OCI-LY7 (cell line): ENCODE measurements at regions not wholly inside any gene's neighbourhood (a gene's known extent, or its start where the extent isn't known, plus 50 kb on each side); places are given as distances from the start of the nearest gene placed in this dataset.

ENCODE experiments used
- BruUV-seq: library from RNA; stranded (reverse); fragments of 400-500 nt; replicated peaks from 2 replicates; lab custom pipeline; 2021; lab: Mats Ljungman, UMichigan
- CTCF ChIA-PET: fragments of 300-600 bp; sonication (Branson Sonifier 250); formaldehyde crosslinking; loops from one replicate; lab custom pipeline; 2022; ENCODE audit warnings: antibody characterized with exemption; ENCODE audit not compliant: unreplicated experiment; lab: Charles Lee
- POLR2A ChIA-PET: fragments of 300-600 bp; sonication (Branson Sonifier 250); formaldehyde crosslinking; loops from one replicate; lab custom pipeline; 2022; ENCODE audit warnings: antibody characterized with exemption; lab: Charles Lee
- DNase-seq: peaks from one replicate; pipeline ENCODE4 v3.0.0-alpha.2; 2015; ENCODE audit warnings: low spot score
- H2AFZ ChIP-seq: fragments of 200-600 bp; sonication (generic), shearing (Covaris generic); 2 replicates; pipeline ENCODE4 v1.6.1; 2014; ENCODE audit warnings: mild to moderate bottlenecking, antibody characterized with exemption, low read length, moderate library complexity
- H3K27ac ChIP-seq: fragments of 200-600 bp; sonication (generic); 2 replicates; pipeline ENCODE4 v1.5.1; 2014; ENCODE audit warnings: mixed run types, low read depth, mild to moderate bottlenecking, moderate library complexity, low read length, inconsistent platforms; ENCODE audit not compliant: poor library complexity, severe bottlenecking
- H3K36me3 ChIP-seq: fragments of 200-600 bp; sonication (generic); 2 replicates; pipeline ENCODE4 v1.6.1; 2014; ENCODE audit warnings: mild to moderate bottlenecking, antibody characterized with exemption, low read length, moderate library complexity, mixed read lengths; ENCODE audit not compliant: insufficient read depth
- H3K4me1 ChIP-seq: fragments of 200-600 bp; sonication (generic); 2 replicates; pipeline ENCODE4 v1.5.1; 2014; ENCODE audit warnings: mild to moderate bottlenecking, low read length; ENCODE audit not compliant: insufficient read depth, poor library complexity, severe bottlenecking
- H3K4me2 ChIP-seq: fragments of 200-600 bp; sonication (generic); 2 replicates; pipeline ENCODE4 v1.6.1; 2014; ENCODE audit warnings: mild to moderate bottlenecking, low read length
- H3K4me3 ChIP-seq: fragments of 200-600 bp; sonication (generic); 2 replicates; pipeline ENCODE4 v1.5.1; 2014; ENCODE audit warnings: mild to moderate bottlenecking, low read depth, low read length; ENCODE audit not compliant: poor library complexity, severe bottlenecking
- H3K79me2 ChIP-seq: fragments of 200-600 bp; sonication (generic); 2 replicates; pipeline ENCODE4 v1.6.1; 2016; ENCODE audit warnings: low read depth, mild to moderate bottlenecking, low read length, moderate library complexity, mixed read lengths; ENCODE audit not compliant: insufficient read depth
- H3K9me2 ChIP-seq: fragments of 200-600 bp; sonication (generic); 2 replicates; pipeline ENCODE4 v1.6.1; 2016; ENCODE audit warnings: mild to moderate bottlenecking, low read length, mixed read lengths; ENCODE audit not compliant: insufficient read depth
- H3K9me3 ChIP-seq: fragments of 200-600 bp; sonication (generic); 2 replicates; pipeline ENCODE4 v1.6.1; 2014; ENCODE audit warnings: mild to moderate bottlenecking, mixed run types, low read length, mixed read lengths
- H4K20me1 ChIP-seq: fragments of 200-600 bp; sonication (generic); 2 replicates; pipeline ENCODE4 v1.6.1; 2014; ENCODE audit warnings: mild to moderate bottlenecking, antibody characterized with exemption, low read length, moderate library complexity, mixed read lengths; ENCODE audit not compliant: insufficient read depth
- EZH2phosphoT487 ChIP-seq: fragments of 200-600 bp; sonication (generic); IDR thresholded peaks from 2 replicates; pipeline ENCODE4 v1.6.1; 2018; ENCODE audit warnings: low read depth, borderline replicate concordance, mild to moderate bottlenecking, mixed run types, antibody characterized with exemption, low read length, moderate library complexity, mixed read lengths
- intact Hi-C: fragments of 100-400 bp; cut with micrococcal nuclease; formaldehyde crosslinking; loops from one replicate; pipeline ENCODE4 v1.10.0; 2022; ENCODE audit not compliant: unreplicated experiment
- TF ChIP-seq, protein P1 (sequence below): fragments of 200-600 bp; sonication (generic); conservative IDR thresholded peaks from 2 replicates; pipeline ENCODE4 v1.5.1; 2014; ENCODE audit warnings: mild to moderate bottlenecking, antibody characterized with exemption, low read length, moderate library complexity, mixed read lengths

DNA sequence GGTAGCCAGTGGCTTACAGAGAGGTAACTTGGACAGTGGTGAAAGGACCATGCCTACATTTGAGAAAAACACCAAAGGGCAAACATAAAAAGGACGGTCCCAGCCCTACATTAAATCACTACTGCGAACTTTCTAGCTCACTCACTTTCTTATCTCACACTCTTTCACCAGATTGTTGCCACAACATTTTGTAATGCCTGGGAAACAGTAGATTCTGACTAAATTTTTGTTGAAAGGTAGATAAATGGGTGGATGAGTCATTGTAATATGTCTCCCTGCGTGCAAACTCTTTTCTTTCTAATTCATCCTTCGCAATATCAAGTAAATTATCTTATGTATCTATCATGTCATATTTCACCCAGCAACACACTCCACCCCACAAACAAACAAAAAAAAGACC is 192.2 kb downstream of the IRS1 start:
- TF ChIP-seq EZH2phosphoT487, result no peak
- TF ChIP-seq, protein P1, sequence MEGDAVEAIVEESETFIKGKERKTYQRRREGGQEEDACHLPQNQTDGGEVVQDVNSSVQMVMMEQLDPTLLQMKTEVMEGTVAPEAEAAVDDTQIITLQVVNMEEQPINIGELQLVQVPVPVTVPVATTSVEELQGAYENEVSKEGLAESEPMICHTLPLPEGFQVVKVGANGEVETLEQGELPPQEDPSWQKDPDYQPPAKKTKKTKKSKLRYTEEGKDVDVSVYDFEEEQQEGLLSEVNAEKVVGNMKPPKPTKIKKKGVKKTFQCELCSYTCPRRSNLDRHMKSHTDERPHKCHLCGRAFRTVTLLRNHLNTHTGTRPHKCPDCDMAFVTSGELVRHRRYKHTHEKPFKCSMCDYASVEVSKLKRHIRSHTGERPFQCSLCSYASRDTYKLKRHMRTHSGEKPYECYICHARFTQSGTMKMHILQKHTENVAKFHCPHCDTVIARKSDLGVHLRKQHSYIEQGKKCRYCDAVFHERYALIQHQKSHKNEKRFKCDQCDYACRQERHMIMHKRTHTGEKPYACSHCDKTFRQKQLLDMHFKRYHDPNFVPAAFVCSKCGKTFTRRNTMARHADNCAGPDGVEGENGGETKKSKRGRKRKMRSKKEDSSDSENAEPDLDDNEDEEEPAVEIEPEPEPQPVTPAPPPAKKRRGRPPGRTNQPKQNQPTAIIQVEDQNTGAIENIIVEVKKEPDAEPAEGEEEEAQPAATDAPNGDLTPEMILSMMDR, result no peak
- no peak overlapping the region for H3K4me3 ChIP-seq
- no peak for DNase-seq
- no peak overlapping the region for H3K27ac ChIP-seq
- no peak overlapping the region for H2AFZ ChIP-seq
- H3K9me3 ChIP-seq, result no peaks in the 10 kb centered on the region
- ChIA-PET POLR2A (no interaction called here), CTCF (no interaction called here)
- no peaks in the 10 kb centered on the region for H3K79me2 ChIP-seq
- no peak overlapping the region for H3K4me2 ChIP-seq
- no peaks in the 10 kb centered on the region for H3K4me1 ChIP-seq
- BruUV-seq, result no TSS peak
- H4K20me1 ChIP-seq, result no peaks in the 10 kb centered on the region
- intact Hi-C loops, result no loop called here
- H3K36me3 ChIP-seq, result no peaks in the 10 kb centered on the region
- no peaks in the 10 kb centered on the region for H3K9me2 ChIP-seq

DNA sequence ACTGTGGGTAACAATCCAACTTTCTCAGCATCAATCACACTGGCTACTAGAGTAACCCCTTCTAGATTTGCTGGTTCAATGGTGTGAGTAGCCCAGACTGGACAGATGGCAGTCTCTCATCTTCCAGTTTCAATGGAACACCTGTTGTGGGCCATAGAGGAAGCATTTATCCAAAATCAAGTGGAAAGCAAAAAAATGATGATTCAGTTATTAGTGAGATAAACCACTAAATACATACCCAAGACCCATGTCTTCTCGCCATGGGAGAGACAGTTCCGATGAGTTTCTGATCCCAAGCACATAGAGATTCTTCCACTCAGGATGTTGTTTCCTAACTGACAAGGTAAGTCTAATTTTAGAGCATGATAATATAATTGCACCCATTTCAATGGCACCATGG is 194.0 kb downstream of the IRS1 start:
- TF ChIP-seq, protein P1, result no peak
- no peak for TF ChIP-seq EZH2phosphoT487

DNA sequence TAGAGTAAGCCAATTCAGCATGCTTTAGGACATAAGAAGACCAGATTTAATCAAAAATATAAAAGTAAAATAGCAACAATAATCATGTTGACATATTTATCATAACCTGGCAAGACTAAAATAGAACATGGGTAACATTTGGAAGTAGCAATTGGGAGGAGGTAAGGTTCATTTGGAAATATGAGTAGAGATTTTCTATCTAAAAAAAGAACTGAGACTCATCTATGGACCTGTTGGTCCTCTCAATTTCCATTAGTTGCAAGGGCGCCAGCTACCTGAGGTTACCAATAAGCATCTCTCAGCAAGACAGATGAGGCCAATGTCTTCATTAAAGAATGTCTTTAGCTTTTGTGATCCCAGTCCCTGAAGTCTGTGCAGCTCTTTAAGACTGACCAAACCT is 196.0 kb downstream of the IRS1 start:
- Histone ChIP-seq H3K27ac (no peak overlapping the region), H3K4me3 (no peak overlapping the region), H3K4me1 (no peaks in the 10 kb centered on the region), H3K4me2 (no peak overlapping the region), H3K79me2 (no peaks in the 10 kb centered on the region), H3K9me2 (no peaks in the 10 kb centered on the region), H4K20me1 (no peaks in the 10 kb centered on the region), H3K36me3 (no peaks in the 10 kb centered on the region), H3K9me3 (no peaks in the 10 kb centered on the region), H2AFZ (no peak overlapping the region)
- intact Hi-C loops, result no loop called here
- TF ChIP-seq, protein P1, result no peak
- TF ChIP-seq EZH2phosphoT487, result no peak
- ChIA-PET CTCF (interaction anchor here (1.0 kb wide), 1 partner anchor 56 kb away, joined by 3 read pairs; no protein-coding TSS in a partner anchor), POLR2A (no interaction called here)
- BruUV-seq, result no TSS peak
- no peak for DNase-seq

More for the DNA sequence above, 194.0 kb downstream of the IRS1 start:
- H3K4me2 ChIP-seq, result no peak overlapping the region
- CTCF ChIA-PET, result no interaction called here
- POLR2A ChIA-PET, result no interaction called here
- intact Hi-C loops, result no loop called here
- no peaks in the 10 kb centered on the region for H4K20me1 ChIP-seq
- no peak for DNase-seq
- H3K4me3 ChIP-seq, result no peak overlapping the region
- H3K9me2 ChIP-seq, result no peaks in the 10 kb centered on the region
- H3K9me3 ChIP-seq, result no peaks in the 10 kb centered on the region
- no peak overlapping the region for H3K27ac ChIP-seq
- no peak overlapping the region for H2AFZ ChIP-seq
- no peaks in the 10 kb centered on the region for H3K79me2 ChIP-seq
- H3K36me3 ChIP-seq, result no peaks in the 10 kb centered on the region
- no TSS peak for BruUV-seq
- no peaks in the 10 kb centered on the region for H3K4me1 ChIP-seq
